Vagina (tissue), 2 donors: ENCODE measurements at regions not wholly inside any gene's neighbourhood (a gene's known extent, or its start where the extent isn't known, plus 50 kb on each side); places are given as distances from the start of the nearest gene placed in this dataset.

ENCODE experiments used
- CTCF ChIP-seq, 3 experiments: fragments of 450-650 bp in 2 of 3; fragments of 200-600 bp in 1 of 3; sonication (generic) in 1 of 3; IDR thresholded peaks; one replicate each; pipeline ENCODE4 v1.5.1; 2017 to 2019; ENCODE audit warnings: antibody characterized with exemption in 3 of 3, mild to moderate bottlenecking in 2 of 3, moderate library complexity in 2 of 3
- POLR2A ChIP-seq, 2 donors: fragments of 450-650 bp; IDR thresholded peaks; one replicate each; pipeline ENCODE4 v1.6.1; 2017; ENCODE audit warnings: antibody characterized with exemption in 2 of 2, mild to moderate bottlenecking in 2 of 2, moderate library complexity in 2 of 2
- POLR2AphosphoS5 ChIP-seq, 2 donors: sonication (generic); formaldehyde crosslinking; IDR thresholded peaks; one replicate each; pipeline ENCODE4 v1.9.0; 2017; ENCODE audit warnings: antibody characterized with exemption in 2 of 2, mild to moderate bottlenecking in 2 of 2, low read depth in 1 of 2; ENCODE audit not compliant: insufficient read depth in 1 of 2

- no peak for TF ChIP-seq POLR2A (IDR thresholded peaks at IDR 0.05)
- TF ChIP-seq CTCF (IDR thresholded peaks at IDR 0.05), result no peak
- TF ChIP-seq POLR2AphosphoS5 (IDR thresholded peaks at IDR 0.05; ENCODE audit: insufficient read depth in 1 of 2, low read depth in 1 of 2), result peak in 1 of 2 donors; percentile 69
These were observed 598.5 kb upstream of the USP24 start for GRCh38 chr1:55813618-55814017.
